Heart left ventricle (tissue), 13 donors: ENCODE measurements at regions not wholly inside any gene's neighbourhood (a gene's known extent, or its start where the extent isn't known, plus 50 kb on each side); places are given as distances from the start of the nearest gene placed in this dataset.

Experiments
- POLR2A ChIP-seq, 2 donors: fragments of 450-650 bp; IDR thresholded peaks; one replicate each; pipeline ENCODE4 v1.6.1; 2017; ENCODE audit warnings: antibody characterized with exemption in 2 of 2, mild to moderate bottlenecking in 2 of 2, moderate library complexity in 2 of 2
- TF ChIP-seq, protein P1 (sequence below), 12 donors: fragments of 200-600 bp; sonication (generic) in 4 of 12; IDR thresholded peaks; one replicate each; pipeline versions ENCODE4 v1.5.0 to v1.8.0; 2018 to 2022; ENCODE audit warnings: antibody characterized with exemption in 12 of 12, mild to moderate bottlenecking in 5 of 12
- donor health status: ischemic (EF 13 %, LVEDD 7.1; RV severe dilation, severe dysfunction).
- donor health status: DM: no; HTN: yes; CAD: no.
- donor health status: DM: no; HTN: no; CAD: no.
- donor health status: ischemic (EF 25% LVEDD 6.9; RV normal size, moderate dysfunction).
- donor health status: ischemic (EF 25% LVEDD 5.7; RV mildly dilated, moderate dysfunction).
- donor health status: ischemic (EF 35%, LVEDD 5.7; RV mildly dilated, moderate dysfunction).
- donor health status: nonischemic (EF 11% LVEDD 7.7; RV severe dilation, severe dysfunction).
- donor health status: DM: yes; HTN: yes; CAD: no.
- donor health status: PGD.
- donor health status: ischemic (EF 29% LVEDD 5.4; RV normal size, mild dysfunction).
- donor health status: nonischemic (EF 23%, LVEDD 6.1; RV moderate dilation, normal function).

DNA sequence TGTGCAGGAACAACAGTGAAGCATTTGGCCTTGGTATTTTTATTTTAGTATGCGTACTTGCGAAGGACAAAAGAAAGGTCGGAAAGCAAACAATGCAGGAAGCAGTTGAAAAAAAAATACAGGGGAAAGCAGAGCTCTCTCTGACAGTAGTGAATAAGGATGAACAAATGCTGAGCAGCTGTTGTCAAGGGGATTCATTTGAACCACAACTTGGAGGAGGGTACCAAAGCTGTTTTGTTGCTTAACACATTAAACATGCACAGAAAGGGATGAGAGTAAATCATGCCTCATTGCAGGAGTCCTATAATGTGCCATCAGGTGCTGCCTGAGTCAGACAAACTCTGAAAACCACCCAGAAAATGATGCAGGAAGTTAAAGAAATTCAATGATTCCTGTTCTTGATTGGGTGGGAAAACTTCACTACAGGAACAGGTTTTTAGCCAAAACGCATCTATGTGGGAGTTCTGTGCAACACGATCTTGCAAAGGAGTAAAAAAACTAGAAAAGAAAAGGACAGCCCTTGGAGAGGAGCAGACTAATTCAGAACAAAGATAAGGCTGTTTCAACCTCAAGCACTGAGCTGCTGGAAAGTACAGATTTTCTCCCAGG, 2113.5 kb downstream of the LRRC4C start:
- TF ChIP-seq, protein P1, sequence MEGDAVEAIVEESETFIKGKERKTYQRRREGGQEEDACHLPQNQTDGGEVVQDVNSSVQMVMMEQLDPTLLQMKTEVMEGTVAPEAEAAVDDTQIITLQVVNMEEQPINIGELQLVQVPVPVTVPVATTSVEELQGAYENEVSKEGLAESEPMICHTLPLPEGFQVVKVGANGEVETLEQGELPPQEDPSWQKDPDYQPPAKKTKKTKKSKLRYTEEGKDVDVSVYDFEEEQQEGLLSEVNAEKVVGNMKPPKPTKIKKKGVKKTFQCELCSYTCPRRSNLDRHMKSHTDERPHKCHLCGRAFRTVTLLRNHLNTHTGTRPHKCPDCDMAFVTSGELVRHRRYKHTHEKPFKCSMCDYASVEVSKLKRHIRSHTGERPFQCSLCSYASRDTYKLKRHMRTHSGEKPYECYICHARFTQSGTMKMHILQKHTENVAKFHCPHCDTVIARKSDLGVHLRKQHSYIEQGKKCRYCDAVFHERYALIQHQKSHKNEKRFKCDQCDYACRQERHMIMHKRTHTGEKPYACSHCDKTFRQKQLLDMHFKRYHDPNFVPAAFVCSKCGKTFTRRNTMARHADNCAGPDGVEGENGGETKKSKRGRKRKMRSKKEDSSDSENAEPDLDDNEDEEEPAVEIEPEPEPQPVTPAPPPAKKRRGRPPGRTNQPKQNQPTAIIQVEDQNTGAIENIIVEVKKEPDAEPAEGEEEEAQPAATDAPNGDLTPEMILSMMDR (IDR thresholded peaks at IDR 0.05), result no peak
- no peak for TF ChIP-seq POLR2A (IDR thresholded peaks at IDR 0.05)
